Mucosa of stomach (tissue), 1 donor: ENCODE measurements at regions not wholly inside any gene's neighbourhood (a gene's known extent, or its start where the extent isn't known, plus 50 kb on each side); places are given as distances from the start of the nearest gene placed in this dataset.

Experiments
- H3K27me3 ChIP-seq: one replicate; pipeline ENCODE4 v1.7.0; 2013; ENCODE audit warnings: mild to moderate bottlenecking, low read length; ENCODE audit not compliant: control insufficient read depth, insufficient read depth
- H3K36me3 ChIP-seq: one replicate; pipeline ENCODE4 v1.7.0; 2013; ENCODE audit warnings: low read length; ENCODE audit not compliant: control insufficient read depth, insufficient read depth
- H3K4me1 ChIP-seq: one replicate; pipeline ENCODE4 v1.7.0; 2013; ENCODE audit warnings: mild to moderate bottlenecking, low read length; ENCODE audit not compliant: control insufficient read depth, insufficient read depth
- H3K4me3 ChIP-seq: one replicate; pipeline ENCODE4 v1.7.0; 2013; ENCODE audit warnings: low read length
- H3K9ac ChIP-seq: one replicate; pipeline ENCODE4 v1.7.0; 2013; ENCODE audit warnings: mild to moderate bottlenecking, low read length, moderate library complexity
- H3K9me3 ChIP-seq: one replicate; pipeline ENCODE4 v1.7.0; 2013; ENCODE audit warnings: mild to moderate bottlenecking, low read length, moderate library complexity; ENCODE audit not compliant: control insufficient read depth
- donor health status: Pancreatic carcinoma.

GRCh38 chr2:104050656-104051242, 803.2 kb upstream of the POU3F3 start:
- H3K36me3 ChIP-seq = no peaks in the 10 kb centered on the region
- H3K4me3 ChIP-seq = no peak overlapping the region
- no peaks in the 10 kb centered on the region for H3K9me3 ChIP-seq
- no peak overlapping the region for H3K9ac ChIP-seq
- H3K4me1 ChIP-seq = no peaks in the 10 kb centered on the region
- H3K27me3 ChIP-seq = no peaks in the 10 kb centered on the region

GRCh38 chr2:104051766-104052165, 802.1 kb upstream of the POU3F3 start:
- H3K4me1 ChIP-seq = no peaks in the 10 kb centered on the region
- no peaks in the 10 kb centered on the region for H3K27me3 ChIP-seq
- H3K4me3 ChIP-seq = no peak overlapping the region
- no peak overlapping the region for H3K9ac ChIP-seq
- H3K9me3 ChIP-seq = no peaks in the 10 kb centered on the region
- no peaks in the 10 kb centered on the region for H3K36me3 ChIP-seq

- Histone ChIP-seq H3K9me3 (no peaks in the 10 kb centered on the region), H3K27me3 (no peaks in the 10 kb centered on the region), H3K36me3 (no peaks in the 10 kb centered on the region), H3K4me3 (no peak overlapping the region), H3K9ac (no peak overlapping the region), H3K4me1 (no peaks in the 10 kb centered on the region)
These were observed 801.6 kb upstream of the POU3F3 start for GRCh38 chr2:104052356-104052755.

GRCh38 chr2:104056451-104056850, 797.5 kb upstream of the POU3F3 start:
- Histone ChIP-seq H3K27me3 (no peaks in the 10 kb centered on the region), H3K4me3 (no peak overlapping the region), H3K9ac (no peak overlapping the region), H3K36me3 (no peaks in the 10 kb centered on the region), H3K9me3 (no peaks in the 10 kb centered on the region), H3K4me1 (no peaks in the 10 kb centered on the region)

- Histone ChIP-seq H3K4me3 (no peak overlapping the region), H3K27me3 (no peaks in the 10 kb centered on the region), H3K4me1 (no peaks in the 10 kb centered on the region), H3K9ac (no peak overlapping the region), H3K9me3 (no peaks in the 10 kb centered on the region), H3K36me3 (no peaks in the 10 kb centered on the region)
These were observed 785.2 kb upstream of the POU3F3 start for GRCh38 chr2:104068665-104069064.

GRCh38 chr2:104077573-104077972, 776.3 kb upstream of the POU3F3 start:
- Histone ChIP-seq H3K4me3 (no peak overlapping the region), H3K9me3 (no peaks in the 10 kb centered on the region), H3K4me1 (no peaks in the 10 kb centered on the region), H3K27me3 (no peaks in the 10 kb centered on the region), H3K9ac (no peak overlapping the region), H3K36me3 (no peaks in the 10 kb centered on the region)

GRCh38 chr2:104078431-104079157, 775.3 kb upstream of the POU3F3 start:
- no peaks in the 10 kb centered on the region for H3K4me1 ChIP-seq
- no peaks in the 10 kb centered on the region for H3K9me3 ChIP-seq
- no peaks in the 10 kb centered on the region for H3K27me3 ChIP-seq
- no peaks in the 10 kb centered on the region for H3K36me3 ChIP-seq
- no peak overlapping the region for H3K4me3 ChIP-seq
- no peak overlapping the region for H3K9ac ChIP-seq

- no peaks in the 10 kb centered on the region for H3K9me3 ChIP-seq
- H3K36me3 ChIP-seq = no peaks in the 10 kb centered on the region
- no peak overlapping the region for H3K9ac ChIP-seq
- H3K27me3 ChIP-seq = no peaks in the 10 kb centered on the region
- H3K4me3 ChIP-seq = no peak overlapping the region
- no peaks in the 10 kb centered on the region for H3K4me1 ChIP-seq
These were observed 765.2 kb upstream of the POU3F3 start for GRCh38 chr2:104088745-104089144.

GRCh38 chr2:104090407-104090806, 763.5 kb upstream of the POU3F3 start:
- Histone ChIP-seq H3K27me3 (no peaks in the 10 kb centered on the region), H3K9me3 (no peaks in the 10 kb centered on the region), H3K9ac (no peak overlapping the region), H3K4me3 (no peak overlapping the region), H3K4me1 (no peaks in the 10 kb centered on the region), H3K36me3 (no peaks in the 10 kb centered on the region)

- H3K4me1 ChIP-seq = no peaks in the 10 kb centered on the region
These were observed 762.0 kb upstream of the POU3F3 start for GRCh38 chr2:104091894-104092293.

GRCh38 chr2:104092886-104093285, 761.0 kb upstream of the POU3F3 start:
- H3K9ac ChIP-seq = no peak overlapping the region
- no peaks in the 10 kb centered on the region for H3K9me3 ChIP-seq
- no peaks in the 10 kb centered on the region for H3K27me3 ChIP-seq
- H3K4me1 ChIP-seq = no peaks in the 10 kb centered on the region
- no peaks in the 10 kb centered on the region for H3K36me3 ChIP-seq
- no peak overlapping the region for H3K4me3 ChIP-seq

More at GRCh38 chr2:104091894-104092293, 762.0 kb upstream of the POU3F3 start:
- H3K4me3 ChIP-seq = no peak overlapping the region
- no peaks in the 10 kb centered on the region for H3K9me3 ChIP-seq
- no peaks in the 10 kb centered on the region for H3K36me3 ChIP-seq
- H3K27me3 ChIP-seq = no peaks in the 10 kb centered on the region
- H3K9ac ChIP-seq = no peak overlapping the region

- Histone ChIP-seq H3K9ac (no peak overlapping the region), H3K9me3 (no peaks in the 10 kb centered on the region), H3K4me3 (no peak overlapping the region), H3K36me3 (no peaks in the 10 kb centered on the region), H3K4me1 (no peaks in the 10 kb centered on the region), H3K27me3 (no peaks in the 10 kb centered on the region)
These were observed 751.3 kb upstream of the POU3F3 start for GRCh38 chr2:104102615-104103014.
